ENCODE measurements at regions not wholly inside any gene's neighbourhood (a gene's known extent, or its start where the extent isn't known, plus 50 kb on each side); places are given as distances from the start of the nearest gene placed in this dataset.
"Not testable (repeated sequence)": the region's sequence is repeated elsewhere in the genome, so short reads cannot be mapped to it uniquely, and the experiment has no call there.

GRCh38 chr3:104436506-104436905, 930.2 kb upstream of the ALCAM start:
- H3K4me1 ChIP-seq = no peaks in the 10 kb centered on the region
- H3K36me3 ChIP-seq = no peaks in the 10 kb centered on the region
- TF ChIP-seq POLR2A (IDR thresholded peaks at IDR 0.05) (no peak), CTCF (IDR thresholded peaks at IDR 0.05) (no peak)
- no peaks in the 10 kb centered on the region for H3K9me3 ChIP-seq
- H3K4me3 ChIP-seq = no peak overlapping the region
- intact Hi-C loops (cut with DNase I; ENCODE audit: low total_unique reads) = no loop called here
- H3K27ac ChIP-seq = no peak overlapping the region
- DNase-seq = no peak
- no peaks in the 10 kb centered on the region for H3K27me3 ChIP-seq

GRCh38 chr3:104437131-104437750, 929.5 kb upstream of the ALCAM start:
- DNase-seq = no peak
- TF ChIP-seq POLR2A (IDR thresholded peaks at IDR 0.05) (no peak), CTCF (IDR thresholded peaks at IDR 0.05) (no peak)
- H3K27ac ChIP-seq = no peak overlapping the region
- no peak overlapping the region for H3K4me3 ChIP-seq
- H3K4me1 ChIP-seq = no peaks in the 10 kb centered on the region
- no peaks in the 10 kb centered on the region for H3K9me3 ChIP-seq
- intact Hi-C loops (cut with DNase I; ENCODE audit: low total_unique reads) = no loop called here
- no peaks in the 10 kb centered on the region for H3K27me3 ChIP-seq
- H3K36me3 ChIP-seq = no peaks in the 10 kb centered on the region

GRCh38 chr3:104437891-104438290, 928.8 kb upstream of the ALCAM start:
- no peaks in the 10 kb centered on the region for H3K36me3 ChIP-seq
- intact Hi-C loops (cut with DNase I; ENCODE audit: low total_unique reads) = no loop called here
- no peaks in the 10 kb centered on the region for H3K4me1 ChIP-seq
- no peak overlapping the region for H3K27ac ChIP-seq
- DNase-seq = no peak
- TF ChIP-seq CTCF (IDR thresholded peaks at IDR 0.05) (no peak), POLR2A (IDR thresholded peaks at IDR 0.05) (no peak)
- H3K9me3 ChIP-seq = no peaks in the 10 kb centered on the region
- H3K27me3 ChIP-seq = no peaks in the 10 kb centered on the region
- no peak overlapping the region for H3K4me3 ChIP-seq

DNA sequence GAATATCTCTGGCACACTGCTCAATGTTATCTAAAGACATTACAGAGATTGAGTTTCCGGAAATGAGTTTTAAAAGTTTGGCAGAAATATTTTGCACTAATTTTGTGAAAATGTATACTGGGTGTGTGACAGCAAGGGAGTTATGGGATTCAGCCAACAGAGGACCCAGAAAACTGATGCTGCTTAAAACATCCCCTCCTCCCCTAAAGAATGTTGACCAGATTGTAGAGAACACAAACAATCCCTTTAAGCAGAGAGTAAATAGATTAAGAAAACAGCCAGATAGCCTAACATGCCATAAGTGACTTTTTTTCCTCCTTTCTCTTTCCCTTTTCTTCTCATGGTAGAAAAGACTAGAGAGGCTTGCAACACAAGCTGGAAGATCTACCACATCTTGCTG, 928.0 kb upstream of the ALCAM start:
- Histone ChIP-seq H3K36me3 (no peaks in the 10 kb centered on the region), H3K27me3 (no peaks in the 10 kb centered on the region), H3K4me3 (no peak overlapping the region), H3K9me3 (no peaks in the 10 kb centered on the region), H3K4me1 (no peaks in the 10 kb centered on the region), H3K27ac (no peak overlapping the region)
- no peak for DNase-seq
- no peak for TF ChIP-seq CTCF (IDR thresholded peaks at IDR 0.05)
- TF ChIP-seq POLR2A (IDR thresholded peaks at IDR 0.05) = no peak
- intact Hi-C loops (cut with DNase I; ENCODE audit: low total_unique reads) = no loop called here

DNA sequence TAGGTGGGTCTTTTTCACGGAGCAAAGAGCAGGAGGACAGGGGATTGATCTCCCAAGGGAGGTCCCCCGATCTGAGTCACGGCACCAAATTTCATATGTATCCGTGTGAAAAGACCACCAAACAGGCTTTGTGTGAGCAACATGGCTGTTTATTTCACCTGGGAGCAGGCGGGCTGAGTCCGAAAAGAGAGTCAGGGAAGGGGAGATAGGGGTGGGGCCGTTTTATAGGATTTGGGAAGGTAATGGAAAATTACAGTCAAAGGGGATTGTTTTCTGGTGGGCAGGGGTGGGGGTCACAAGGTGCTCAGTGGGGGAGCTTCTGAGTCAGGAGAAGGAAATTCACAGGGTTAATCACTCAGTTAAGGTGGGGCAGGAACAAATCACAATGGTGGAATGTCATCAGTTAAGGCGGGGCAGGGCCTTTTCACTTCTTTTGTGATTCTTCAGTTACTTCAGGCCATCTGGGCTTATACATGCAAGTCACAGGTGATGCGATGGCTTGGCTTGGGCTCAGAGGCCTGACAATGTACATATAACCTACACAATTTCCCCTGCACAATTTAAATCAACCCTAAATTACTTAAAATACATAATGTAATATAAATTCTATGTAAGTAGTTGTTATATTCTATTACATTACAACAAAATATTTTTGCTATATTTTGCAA, 921.3 kb upstream of the ALCAM start:
- intact Hi-C loops (cut with DNase I; ENCODE audit: low total_unique reads); H3K9me3 ChIP-seq; DNase-seq; H3K27ac ChIP-seq; H3K4me3 ChIP-seq; H3K36me3 ChIP-seq; H3K4me1 ChIP-seq; H3K27me3 ChIP-seq: not testable (repeated sequence)
